Brain pericyte (primary cell): ENCODE measurements at regions not wholly inside any gene's neighbourhood (a gene's known extent, or its start where the extent isn't known, plus 50 kb on each side); places are given as distances from the start of the nearest gene placed in this dataset.

Experiments used
- DNase-seq: peaks from one replicate; pipeline ENCODE4 v3.0.0-alpha.2; 2012; ENCODE audit warnings: low read depth, low spot score

DNA sequence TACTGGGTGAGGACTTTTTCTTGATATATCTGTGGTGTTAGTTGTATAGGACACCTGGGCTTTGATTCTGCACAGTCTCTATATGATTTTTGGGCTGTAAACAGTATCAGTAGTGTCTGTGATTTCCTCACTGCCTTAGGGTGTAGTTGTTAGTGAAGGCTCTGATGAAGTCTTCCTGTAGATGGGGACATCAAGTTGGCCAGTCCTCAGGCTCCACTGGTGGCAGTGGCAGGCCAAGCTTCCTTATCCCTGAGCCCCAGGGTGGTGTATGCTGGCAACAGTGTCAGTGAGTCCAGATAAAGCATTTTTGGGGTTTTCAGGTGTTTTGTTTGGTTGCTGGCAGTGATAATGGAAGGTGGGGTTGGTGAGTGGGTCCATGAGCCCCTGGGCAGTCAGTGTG is 961.4 kb downstream of the DSC3 start:
- DNase-seq: no peak

DNA sequence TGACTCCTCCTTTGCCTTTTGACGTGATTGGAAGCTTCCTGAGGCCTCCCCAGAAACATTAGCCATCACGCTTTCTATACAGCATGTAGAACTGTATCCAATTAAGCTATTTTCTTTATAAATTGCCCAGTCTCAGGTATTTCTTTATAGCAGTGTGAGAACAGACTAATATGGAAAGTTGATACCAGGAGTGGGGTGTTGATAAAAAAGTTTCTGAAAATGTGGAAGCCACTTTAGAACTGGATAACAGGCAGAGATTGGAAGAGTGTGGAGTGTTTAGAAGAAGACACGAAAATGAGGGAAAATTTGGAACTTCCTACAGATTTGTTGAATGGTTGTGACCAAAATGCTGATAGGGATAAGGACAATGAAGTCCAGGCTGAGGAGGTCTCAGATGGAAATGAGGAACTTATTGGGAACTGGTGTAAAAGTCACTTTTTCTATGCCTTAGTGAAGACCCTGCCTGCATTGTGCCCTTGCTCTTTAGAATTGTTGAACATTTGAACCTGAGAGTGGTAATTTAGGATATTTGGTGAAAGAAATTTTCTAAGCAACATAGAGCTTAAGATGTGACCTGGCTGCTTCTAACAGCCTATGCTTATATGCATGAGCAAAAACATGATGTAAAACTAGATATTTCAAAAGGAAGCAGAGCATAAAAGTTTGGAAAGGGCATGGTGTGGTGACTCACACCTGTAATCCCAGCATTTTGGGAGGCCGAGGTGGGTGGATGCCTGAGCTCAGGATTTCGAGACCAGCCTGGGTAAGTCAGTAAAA is 969.7 kb downstream of the DSC3 start:
- DNase-seq: no peak

DNA sequence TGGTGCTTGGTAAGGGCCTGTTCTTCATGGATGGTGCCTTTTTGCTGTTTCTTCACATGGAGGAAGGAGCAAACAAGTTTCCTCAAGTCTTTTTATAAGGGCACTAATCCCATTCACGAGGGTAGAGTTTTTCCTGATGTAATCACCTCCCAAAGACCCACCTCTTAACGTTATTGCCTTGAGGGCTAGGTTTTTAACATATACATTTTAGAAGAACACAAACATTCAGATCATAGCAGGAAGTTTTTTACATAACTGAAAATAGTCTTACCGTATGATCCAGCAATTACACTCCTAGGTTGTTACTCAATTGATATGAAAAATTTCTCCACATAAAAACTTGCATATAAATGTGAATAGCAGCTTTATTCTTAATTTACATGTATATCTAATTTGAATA is 976.3 kb downstream of the DSC3 start:
- DNase-seq: no peak

DNA sequence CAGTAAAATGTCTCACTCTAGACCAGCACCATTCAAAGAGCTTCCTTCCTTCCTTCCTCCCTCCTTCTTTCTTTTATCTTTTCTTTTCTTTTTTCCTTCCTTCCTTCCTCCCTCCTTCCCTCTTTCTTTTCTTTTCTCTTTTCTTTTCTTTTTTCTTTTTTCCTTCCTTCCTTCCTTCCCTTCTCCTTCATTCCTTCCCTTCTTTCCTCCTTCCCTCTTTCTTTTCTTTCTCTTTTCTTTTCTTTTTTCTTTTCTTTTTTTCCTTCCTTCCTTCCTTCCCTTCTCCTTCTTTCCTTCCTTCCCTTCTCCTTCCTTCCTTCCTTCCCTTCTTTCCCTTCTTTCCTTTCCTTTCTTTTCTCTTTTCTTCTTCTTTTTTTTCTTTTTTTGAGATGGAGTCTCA is 985.1 kb downstream of the DSC3 start:
- DNase-seq: no peak

DNA sequence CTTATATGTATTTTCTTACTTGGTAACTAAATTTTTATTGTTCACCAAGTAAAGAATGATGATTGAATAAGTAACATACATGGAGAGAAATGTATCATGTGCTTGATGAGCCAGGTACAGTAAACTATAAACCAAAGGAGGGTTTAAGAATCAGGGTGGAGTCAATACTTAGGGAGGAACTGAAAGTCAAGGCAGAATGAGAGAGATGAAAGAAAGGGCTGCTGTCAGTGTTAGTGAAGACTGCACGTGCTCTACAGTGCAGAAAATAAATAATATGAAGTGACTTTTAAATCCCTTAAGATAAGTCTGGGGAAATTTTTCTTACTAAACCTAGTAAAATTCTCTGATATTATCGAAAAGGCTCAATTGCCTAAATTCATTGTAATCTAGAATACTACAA is 986.0 kb downstream of the DSC3 start:
- no peak for DNase-seq

DNA sequence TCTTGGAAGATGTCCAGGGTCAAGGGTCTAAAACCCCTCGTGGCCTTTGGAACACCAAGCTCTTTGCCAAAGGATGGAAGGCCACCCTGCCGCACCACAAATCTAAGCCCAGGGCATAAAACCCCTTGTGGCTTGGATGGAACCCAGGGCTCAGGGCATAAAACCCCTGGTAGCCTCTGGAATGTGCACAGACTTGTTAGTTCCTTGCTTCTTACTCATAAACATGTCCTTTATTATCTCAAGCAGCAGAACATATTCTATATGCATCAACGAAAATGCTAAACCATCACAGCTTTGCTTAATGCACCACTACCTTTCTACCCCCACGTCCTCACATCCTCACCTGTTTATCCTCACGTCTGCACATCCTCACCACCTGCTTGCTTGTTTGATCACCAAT is 998.0 kb downstream of the DSC3 start:
- DNase-seq: no peak

DNA sequence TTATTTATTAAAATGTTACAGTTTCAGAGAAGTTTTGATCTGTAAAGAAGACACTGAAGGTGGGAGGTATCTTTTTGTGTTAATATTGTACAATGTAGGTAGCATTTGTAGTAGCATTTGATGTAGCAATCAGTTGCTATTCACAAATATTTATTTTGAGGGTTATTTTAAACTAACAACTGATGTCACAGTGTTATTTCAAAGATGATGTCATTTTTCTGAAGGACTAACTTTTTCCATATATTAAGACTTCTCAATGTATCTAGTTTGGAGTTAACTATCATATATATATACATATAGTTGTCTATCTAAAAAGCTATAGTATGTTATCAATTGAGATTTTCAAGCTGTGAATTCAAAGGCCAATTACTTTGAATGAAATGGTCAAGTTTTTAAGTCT is 1003.3 kb downstream of the DSC3 start:
- no peak for DNase-seq

DNA sequence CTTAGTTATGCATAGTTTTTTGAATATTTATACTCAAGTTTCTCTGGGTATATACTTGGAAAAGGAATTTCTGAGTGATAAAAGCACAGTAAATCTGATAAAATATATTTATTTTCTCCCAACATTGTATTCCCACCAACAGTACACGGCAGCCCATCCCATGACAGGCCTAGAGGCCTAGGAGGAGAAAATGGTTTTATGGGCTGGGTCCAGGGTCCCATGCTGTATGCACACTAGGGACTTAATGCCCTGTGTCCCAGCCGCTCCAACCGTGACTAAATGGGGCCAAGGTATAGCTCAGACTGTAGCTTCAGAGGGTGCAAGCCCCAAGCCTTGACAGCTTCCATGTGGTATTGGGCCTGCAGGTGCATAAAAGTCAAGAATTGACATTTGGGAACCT is 1007.7 kb downstream of the DSC3 start:
- DNase-seq: no peak

DNA sequence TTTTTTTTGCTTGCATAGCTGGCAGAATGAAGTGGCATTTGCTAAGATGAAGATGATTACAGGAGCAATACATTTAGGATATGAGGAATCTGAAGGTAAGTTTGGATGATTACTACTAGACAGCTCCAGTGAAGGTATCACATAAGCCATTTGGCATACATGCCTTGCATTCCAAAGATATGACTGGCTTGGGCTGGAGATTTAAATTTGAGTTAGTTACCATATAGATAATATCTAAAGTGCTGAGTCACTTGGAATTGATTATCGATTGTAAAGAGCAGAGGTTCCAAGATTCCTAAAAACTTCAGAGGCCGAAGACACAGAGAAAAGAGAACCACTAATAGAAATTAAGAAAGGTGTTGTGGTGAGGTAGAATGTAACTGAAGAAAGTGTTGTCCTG is 1026.4 kb downstream of the DSC3 start:
- DNase-seq: no peak

DNA sequence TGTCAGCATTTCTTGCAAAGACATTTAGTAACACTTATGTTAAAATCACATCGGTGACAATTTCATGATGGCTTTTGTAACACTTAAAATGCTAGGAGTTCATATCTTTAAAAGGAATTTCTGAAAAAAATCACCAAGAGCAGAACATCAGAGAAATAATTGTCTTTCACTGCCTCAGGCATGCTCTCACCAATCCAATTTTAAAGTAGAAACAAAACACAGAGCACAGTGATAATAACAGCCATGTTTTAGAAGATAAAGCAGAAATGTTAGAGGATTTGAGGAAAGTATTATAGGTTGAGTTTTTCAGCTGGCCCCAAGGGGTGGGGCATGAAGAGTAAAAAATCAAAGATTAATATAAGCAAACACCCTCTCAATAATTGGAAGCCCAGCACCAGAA is 1037.6 kb downstream of the DSC3 start:
- no peak for DNase-seq

DNA sequence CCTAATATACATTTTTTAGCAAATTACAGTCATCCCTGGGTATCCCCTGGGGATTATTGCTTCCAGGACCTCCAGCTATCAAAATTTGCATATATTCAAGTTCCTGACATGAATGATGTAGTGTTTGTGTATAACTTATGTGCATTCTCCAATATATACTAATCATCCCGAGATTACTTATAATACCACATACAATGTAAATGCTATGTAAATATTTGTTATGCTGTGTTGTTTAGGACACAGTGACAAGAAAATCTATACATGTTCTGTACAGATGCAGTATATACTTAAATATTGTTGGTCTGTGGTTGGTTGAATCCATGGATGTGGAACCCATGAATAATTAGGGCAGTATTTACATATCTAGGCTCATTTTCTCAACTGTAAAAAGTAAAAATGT is 1060.3 kb downstream of the DSC3 start:
- DNase-seq: no peak

DNA sequence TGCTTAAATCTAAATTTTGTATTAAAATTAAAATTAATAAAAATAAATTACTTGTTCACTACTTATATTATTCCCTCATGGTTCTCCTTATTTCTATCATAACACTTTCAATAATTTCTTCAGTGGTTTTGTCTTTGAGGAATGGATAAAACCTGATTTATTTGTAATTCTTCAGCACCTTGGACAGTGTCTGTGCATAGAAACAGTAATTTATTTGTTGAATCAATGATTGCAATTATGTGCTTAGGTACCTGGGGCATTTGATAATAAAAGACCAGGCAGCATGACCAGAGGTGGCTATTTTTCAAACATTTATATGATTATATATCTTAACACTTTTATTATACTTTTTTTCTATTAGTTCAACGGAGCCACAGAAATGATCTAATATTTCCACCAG is 1062.7 kb downstream of the DSC3 start:
- DNase-seq: no peak

DNA sequence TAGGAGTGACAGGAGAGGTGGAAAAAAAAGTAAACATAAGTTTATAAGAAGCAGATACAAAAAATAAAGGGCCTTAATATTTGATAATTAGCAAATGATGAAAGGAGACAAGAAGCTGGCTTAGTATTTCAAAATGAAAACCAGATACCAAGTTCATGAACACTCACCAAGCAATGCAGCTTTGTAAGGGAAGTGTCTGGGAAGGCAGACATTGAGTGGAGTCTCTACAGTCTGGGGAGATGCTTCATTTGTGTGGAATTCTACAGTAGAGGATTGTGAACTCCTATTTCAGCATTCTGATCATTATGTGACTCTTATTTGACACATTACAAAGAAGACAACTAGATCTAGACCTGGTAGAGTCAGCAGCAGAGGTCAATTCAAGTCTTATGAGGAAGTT is 1072.7 kb downstream of the DSC3 start:
- no peak for DNase-seq

DNA sequence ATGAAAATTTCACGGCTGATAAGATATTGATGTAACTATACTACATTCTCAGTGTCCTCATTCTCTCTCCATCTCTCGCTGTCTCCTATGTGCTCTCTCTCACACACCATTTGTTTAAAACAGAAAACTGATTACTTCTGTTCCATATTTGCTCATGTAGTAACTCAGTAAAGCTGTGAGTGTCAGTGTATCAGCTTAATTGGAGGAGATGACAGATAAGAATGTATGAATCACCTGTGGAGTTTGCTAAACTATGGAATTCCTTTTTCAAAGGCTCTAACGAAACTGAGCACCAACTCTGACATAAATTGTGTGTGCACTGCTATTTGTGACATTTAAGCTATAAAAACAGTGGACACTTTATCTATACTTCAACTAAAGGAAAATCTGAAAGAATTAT is 1080.0 kb downstream of the DSC3 start:
- DNase-seq: no peak

DNA sequence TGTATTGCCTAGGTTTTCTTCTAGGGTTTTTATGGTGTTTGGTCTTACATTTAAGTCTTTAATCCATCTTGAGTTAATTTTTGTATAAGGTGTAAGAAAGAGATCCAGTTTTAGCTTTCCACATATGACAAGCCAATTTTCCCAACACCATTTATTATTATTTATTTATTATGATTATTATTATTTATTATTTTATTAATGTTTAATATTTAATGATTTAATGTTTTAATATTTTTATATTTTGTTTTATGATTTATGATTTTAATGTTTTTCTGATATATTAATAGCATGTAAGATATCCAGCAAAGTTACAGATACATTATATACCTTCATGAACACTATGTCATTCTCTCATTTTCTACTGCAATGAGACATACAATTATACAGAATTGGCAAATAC is 1082.0 kb downstream of the DSC3 start:
- no peak for DNase-seq

DNA sequence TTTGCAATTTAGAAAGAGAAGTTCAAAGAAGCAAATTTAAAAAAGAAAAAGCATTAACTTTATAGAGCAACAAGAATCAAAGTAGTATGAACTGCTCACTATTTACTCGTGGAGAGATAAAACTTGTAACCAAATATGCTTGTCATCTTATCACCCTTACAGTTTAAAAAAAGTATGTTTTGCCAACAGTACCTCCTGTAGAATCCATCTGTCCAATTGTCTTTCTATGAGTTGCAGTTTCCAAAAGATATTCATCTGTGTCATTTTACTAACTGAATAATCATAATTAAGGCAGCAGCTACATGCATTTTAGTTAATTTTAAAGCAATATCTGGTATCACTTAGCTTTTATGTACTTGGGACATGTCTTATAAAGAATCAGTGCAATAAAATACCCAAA is 1112.3 kb downstream of the DSC3 start:
- DNase-seq: no peak

DNA sequence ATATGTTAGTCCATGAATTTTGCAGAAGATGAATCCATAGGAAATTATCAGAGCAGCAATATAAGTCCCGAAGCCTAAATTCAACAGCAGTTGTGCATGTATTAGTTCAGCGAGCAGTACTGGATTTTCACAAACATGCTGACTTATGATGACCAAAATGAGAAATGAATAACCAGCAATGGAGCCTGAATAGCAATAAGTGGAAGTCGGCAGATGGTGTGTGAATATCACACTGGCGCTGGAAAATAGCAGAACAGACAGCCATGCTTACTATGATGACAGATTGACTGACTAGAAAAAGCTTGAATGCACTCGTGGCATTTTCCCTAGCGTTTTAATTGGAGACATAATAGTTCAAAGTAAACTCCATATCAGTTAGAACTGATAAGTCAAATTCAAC is 1114.5 kb downstream of the DSC3 start:
- no peak for DNase-seq

DNA sequence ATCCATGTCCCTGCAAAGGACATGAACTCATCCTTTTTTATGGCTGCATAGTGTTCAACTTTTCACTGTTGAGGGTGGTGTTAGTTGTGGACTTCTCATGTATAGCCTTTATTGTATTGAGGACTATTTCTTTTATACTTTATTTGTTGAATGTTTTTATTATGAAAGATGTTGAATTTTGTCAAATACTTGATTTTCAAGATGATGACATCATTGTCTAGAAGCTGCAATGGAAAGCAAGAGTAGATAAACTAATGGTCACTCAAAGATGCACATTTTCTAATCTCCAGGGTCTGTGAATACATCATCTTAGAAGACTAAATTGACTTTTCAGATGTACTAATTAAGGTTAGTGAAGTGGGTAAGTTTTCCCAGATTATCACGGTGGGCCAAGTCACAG is 1117.0 kb downstream of the DSC3 start:
- DNase-seq: no peak

DNA sequence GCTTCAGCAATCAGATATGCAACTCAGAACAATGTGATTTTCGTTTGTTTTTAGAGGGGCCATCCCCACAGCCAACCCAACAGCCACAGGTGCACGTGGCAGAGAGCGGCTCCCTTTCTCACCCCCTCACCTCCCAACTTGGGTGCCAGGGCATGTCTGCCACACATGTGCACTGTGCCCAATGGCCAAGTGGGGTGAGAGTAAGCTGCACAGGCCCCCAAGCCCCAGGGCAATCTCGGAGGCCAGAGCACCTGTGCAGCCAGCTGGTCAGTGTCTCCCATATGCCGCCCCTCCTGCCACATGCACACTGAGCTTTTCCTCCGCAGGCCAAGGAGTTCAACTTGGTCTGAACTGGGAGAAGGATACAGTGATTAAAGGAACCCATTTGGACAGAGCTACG is 1130.2 kb downstream of the DSC3 start:
- no peak for DNase-seq

DNA sequence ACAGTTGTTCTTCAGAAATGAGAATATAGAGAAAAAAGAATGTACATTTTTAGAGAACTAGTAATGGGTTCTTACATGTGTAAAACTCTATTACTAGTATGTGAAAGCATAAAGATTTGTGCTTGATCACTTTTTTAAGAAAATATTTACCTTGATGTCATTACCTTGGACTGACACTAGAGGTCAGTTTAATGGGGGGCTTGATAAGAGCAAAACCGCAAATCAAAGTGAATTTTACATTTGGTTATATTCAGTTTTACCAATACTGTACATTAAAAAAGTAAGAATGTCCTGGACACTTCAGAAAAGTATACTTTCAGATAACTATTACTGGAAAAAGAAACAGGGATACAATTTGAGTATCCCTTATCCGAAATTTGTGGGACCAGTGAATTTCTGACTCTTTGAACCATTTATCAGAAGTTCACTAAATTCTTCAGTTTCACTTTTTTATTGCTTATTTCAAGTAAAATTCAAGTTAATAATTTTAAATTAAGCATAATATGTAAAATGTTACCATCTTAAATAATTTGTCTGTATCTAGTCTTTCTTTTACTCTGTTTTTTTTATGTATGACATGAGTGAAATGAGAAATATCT is 1149.5 kb downstream of the DSC3 start:
- no peak for DNase-seq

DNA sequence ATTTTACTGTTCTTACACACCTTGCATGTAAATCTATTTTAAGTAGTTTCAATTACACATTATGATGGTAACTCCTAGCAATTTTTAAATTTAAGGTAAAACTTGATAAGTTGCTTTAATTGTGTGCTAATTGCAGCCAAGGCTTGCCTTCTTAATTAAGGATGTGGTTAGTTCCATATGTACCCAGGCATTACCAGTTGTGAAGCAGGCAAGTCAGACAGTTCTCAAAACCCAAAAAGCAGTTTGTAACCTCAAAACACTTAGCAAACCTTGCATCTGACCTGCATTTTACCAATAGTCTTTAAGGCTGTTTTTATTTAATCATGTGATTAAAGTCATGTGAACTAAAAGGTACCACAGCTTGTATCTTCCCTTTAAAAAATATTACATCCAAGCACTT is 1159.4 kb downstream of the DSC3 start:
- no peak for DNase-seq

DNA sequence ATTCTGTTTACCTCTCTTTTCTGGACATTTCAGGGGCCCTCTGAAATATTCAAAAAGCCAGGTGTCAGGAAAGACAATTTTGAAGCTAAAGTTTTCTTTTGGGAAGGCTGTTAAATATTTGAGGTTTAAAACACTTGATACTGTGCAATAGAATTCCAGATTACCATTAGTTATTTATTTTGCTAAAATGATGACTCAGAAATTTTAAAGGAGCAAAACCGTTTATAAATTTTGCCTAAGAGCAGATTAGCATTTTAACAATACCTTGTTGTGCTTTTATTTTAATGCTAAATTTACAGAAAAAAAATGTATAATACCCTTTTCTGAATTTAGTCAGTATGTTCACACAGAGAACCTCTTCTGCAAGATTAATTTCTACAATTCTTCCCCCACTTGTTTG is 1159.9 kb downstream of the DSC3 start:
- no peak for DNase-seq

DNA sequence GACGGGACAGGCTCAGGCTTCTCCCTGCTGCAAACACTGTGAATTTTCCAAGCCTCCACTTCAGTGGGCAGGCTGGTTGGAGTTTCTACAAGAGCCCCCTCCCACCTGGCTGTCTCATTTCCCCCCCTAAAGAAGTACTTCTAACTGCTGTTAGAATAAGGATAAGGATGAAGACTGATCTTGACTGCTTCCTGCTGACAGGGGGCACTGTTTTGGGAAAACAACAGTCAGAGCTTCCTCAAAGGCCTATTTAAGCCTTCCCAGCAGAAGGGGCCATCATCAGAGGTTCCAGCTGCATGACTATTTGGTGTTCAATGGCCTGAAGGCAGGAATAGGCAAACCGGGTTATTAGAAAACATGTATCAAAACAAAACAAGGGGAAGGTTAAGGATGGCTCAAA is 1162.8 kb downstream of the DSC3 start:
- no peak for DNase-seq
